ENCODE measurements at regions not wholly inside any gene's neighbourhood (a gene's known extent, or its start where the extent isn't known, plus 50 kb on each side); places are given as distances from the start of the nearest gene placed in this dataset.

- TF ChIP-seq CTBP1 (IDR thresholded peaks at IDR 0.05; ENCODE audit: borderline replicate concordance) (no peak), SP1 (IDR thresholded peaks at IDR 0.05) (no peak), FOXK2 (IDR thresholded peaks at IDR 0.05) (no peak), ELF4 (IDR thresholded peaks at IDR 0.05) (no peak)
- CTCF ChIA-PET: no interaction called here
- no peak for DNase-seq (ENCODE audit: extremely low spot score)
- POLR2A ChIA-PET: no interaction called here
Observed at GRCh38 chr18:35862119-35862640, 110.3 kb upstream of the RMP24 start.

DNA sequence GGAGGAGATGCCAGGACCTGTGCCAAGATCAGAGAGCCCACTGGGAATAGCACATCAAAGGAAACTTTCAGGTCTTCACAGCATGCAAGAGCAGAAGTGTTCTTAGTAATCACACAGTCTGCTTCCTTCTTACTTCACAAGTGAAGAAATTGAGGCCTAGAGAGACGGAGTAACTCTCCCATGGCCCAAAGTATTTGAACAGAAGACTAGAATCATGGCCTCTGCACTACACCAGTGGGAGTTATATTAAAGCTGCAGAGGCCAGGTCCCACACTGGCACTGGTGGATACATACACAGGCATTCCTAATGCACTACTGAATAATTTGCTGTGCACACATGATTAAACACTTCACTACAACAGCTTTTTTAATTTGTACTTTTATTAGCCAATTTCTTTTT lies 107.6 kb upstream of the RMP24 start:
- ChIA-PET CTCF (no interaction called here), POLR2A (no interaction called here)
- TF ChIP-seq LEF1 (IDR thresholded peaks at IDR 0.05; ENCODE audit: borderline replicate concordance): no peak
- no peak for TF ChIP-seq CTBP1 (IDR thresholded peaks at IDR 0.05; ENCODE audit: borderline replicate concordance)
- TF ChIP-seq FOXA1 (IDR thresholded peaks at IDR 0.05): no peak
- no peak for TF ChIP-seq ELF4 (IDR thresholded peaks at IDR 0.05)
- TF ChIP-seq SUZ12 (IDR thresholded peaks at IDR 0.05): no peak
- no peak for TF ChIP-seq ARNT (IDR thresholded peaks at IDR 0.05)
- no peak for TF ChIP-seq BHLHE40 (IDR thresholded peaks at IDR 0.05; ENCODE audit: borderline replicate concordance)
- no peak for TF ChIP-seq FOXK2 (IDR thresholded peaks at IDR 0.05)
- no peak for TF ChIP-seq SP1 (IDR thresholded peaks at IDR 0.05)
- TF ChIP-seq, protein P1, sequence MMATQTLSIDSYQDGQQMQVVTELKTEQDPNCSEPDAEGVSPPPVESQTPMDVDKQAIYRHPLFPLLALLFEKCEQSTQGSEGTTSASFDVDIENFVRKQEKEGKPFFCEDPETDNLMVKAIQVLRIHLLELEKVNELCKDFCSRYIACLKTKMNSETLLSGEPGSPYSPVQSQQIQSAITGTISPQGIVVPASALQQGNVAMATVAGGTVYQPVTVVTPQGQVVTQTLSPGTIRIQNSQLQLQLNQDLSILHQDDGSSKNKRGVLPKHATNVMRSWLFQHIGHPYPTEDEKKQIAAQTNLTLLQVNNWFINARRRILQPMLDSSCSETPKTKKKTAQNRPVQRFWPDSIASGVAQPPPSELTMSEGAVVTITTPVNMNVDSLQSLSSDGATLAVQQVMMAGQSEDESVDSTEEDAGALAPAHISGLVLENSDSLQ (IDR thresholded peaks at IDR 0.05): no peak
- no peak for TF ChIP-seq ZNF384 (IDR thresholded peaks at IDR 0.05)
- TF ChIP-seq TARDBP (IDR thresholded peaks at IDR 0.05): no peak
- no peak for TF ChIP-seq NFRKB (IDR thresholded peaks at IDR 0.05)
- TF ChIP-seq L3MBTL2 (conservative IDR thresholded peaks at IDR 0.05): no peak
- no peak for TF ChIP-seq HDGF (IDR thresholded peaks at IDR 0.05; ENCODE audit: borderline replicate concordance)
- DNase-seq (ENCODE audit: extremely low spot score): no peak

DNA sequence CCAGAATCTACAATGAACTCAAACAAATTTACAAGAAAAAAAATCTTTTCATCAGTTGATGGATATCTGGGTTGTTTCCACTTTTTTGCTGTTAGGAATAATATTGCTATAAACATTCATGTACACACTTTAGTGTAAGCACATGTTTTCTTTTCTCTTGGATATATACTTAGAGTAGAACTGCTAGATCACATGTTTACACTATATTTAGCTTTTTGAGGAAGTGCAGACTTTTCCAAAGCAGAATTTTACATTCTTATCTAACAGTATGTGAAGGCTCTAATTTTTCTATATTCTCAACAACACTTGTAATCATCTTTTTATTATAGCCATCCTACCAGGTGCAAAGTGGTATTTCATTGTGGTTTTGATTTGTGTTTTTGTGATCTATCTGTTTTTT lies 103.6 kb upstream of the RMP24 start:
- ChIA-PET POLR2A (no interaction called here), CTCF (no interaction called here)
- no peak for TF ChIP-seq HDGF (IDR thresholded peaks at IDR 0.05; ENCODE audit: borderline replicate concordance)
- TF ChIP-seq NFRKB (IDR thresholded peaks at IDR 0.05): no peak
- no peak for TF ChIP-seq ELF4 (IDR thresholded peaks at IDR 0.05)
- no peak for DNase-seq (ENCODE audit: extremely low spot score)

- TF ChIP-seq NFRKB (IDR thresholded peaks at IDR 0.05) (no peak), TARDBP (IDR thresholded peaks at IDR 0.05) (no peak), FOXK2 (IDR thresholded peaks at IDR 0.05) (no peak), SUZ12 (IDR thresholded peaks at IDR 0.05) (no peak), CTBP1 (IDR thresholded peaks at IDR 0.05; ENCODE audit: borderline replicate concordance) (no peak), L3MBTL2 (conservative IDR thresholded peaks at IDR 0.05) (no peak), LEF1 (IDR thresholded peaks at IDR 0.05; ENCODE audit: borderline replicate concordance) (no peak), FOXM1 (IDR thresholded peaks at IDR 0.05; ENCODE audit: borderline replicate concordance) (no peak), SP1 (IDR thresholded peaks at IDR 0.05) (no peak), BHLHE40 (IDR thresholded peaks at IDR 0.05; ENCODE audit: borderline replicate concordance) (no peak), ELF4 (IDR thresholded peaks at IDR 0.05) (no peak), ARNT (IDR thresholded peaks at IDR 0.05) (no peak), HDGF (IDR thresholded peaks at IDR 0.05; ENCODE audit: borderline replicate concordance) (no peak), ZNF384 (IDR thresholded peaks at IDR 0.05) (no peak), FOXA1 (IDR thresholded peaks at IDR 0.05) (no peak)
- TF ChIP-seq, protein P1 (IDR thresholded peaks at IDR 0.05): no peak
- CTCF ChIA-PET: no interaction called here
- DNase-seq (ENCODE audit: extremely low spot score): no peak
- POLR2A ChIA-PET: no interaction called here
Observed at GRCh38 chr18:35871337-35871736, 101.1 kb upstream of the RMP24 start.

DNA sequence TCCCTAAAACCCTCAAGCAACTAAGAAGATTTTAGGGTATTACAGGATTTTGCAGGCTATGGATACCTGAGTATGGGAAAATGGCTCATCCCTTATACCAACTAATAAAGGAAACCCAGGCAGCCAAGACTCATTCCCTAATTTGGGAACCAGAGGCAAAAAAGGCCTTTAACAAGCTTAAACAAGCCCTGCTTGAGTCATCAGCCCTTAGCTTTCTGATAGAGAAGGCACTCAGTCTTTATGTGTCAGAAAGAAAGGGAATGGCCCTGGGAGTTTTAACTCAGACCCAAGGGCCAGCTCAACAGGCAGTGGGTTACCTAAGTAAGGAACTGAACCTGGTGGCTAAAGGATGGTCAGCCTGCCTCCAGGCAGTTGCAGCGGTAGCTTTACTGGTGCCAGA lies 96.9 kb upstream of the RMP24 start:
- TF ChIP-seq HDGF (IDR thresholded peaks at IDR 0.05; ENCODE audit: borderline replicate concordance): no peak
- TF ChIP-seq ARNT (IDR thresholded peaks at IDR 0.05): no peak
- TF ChIP-seq SUZ12 (IDR thresholded peaks at IDR 0.05): no peak
- no peak for TF ChIP-seq ZNF384 (IDR thresholded peaks at IDR 0.05)
- TF ChIP-seq NFRKB (IDR thresholded peaks at IDR 0.05): no peak
- TF ChIP-seq, protein P1 (IDR thresholded peaks at IDR 0.05): no peak
- no peak for TF ChIP-seq SP1 (IDR thresholded peaks at IDR 0.05)
- TF ChIP-seq LEF1 (IDR thresholded peaks at IDR 0.05; ENCODE audit: borderline replicate concordance): no peak
- TF ChIP-seq FOXK2 (IDR thresholded peaks at IDR 0.05): no peak
- no peak for TF ChIP-seq ELF4 (IDR thresholded peaks at IDR 0.05)
- DNase-seq (ENCODE audit: extremely low spot score): no peak
- CTCF ChIA-PET: interaction anchor here (0.6 kb wide), 2 partner anchors 9 to 66 kb away, joined by 3 read pairs; no protein-coding TSS in a partner anchor
- POLR2A ChIA-PET: no interaction called here

DNA sequence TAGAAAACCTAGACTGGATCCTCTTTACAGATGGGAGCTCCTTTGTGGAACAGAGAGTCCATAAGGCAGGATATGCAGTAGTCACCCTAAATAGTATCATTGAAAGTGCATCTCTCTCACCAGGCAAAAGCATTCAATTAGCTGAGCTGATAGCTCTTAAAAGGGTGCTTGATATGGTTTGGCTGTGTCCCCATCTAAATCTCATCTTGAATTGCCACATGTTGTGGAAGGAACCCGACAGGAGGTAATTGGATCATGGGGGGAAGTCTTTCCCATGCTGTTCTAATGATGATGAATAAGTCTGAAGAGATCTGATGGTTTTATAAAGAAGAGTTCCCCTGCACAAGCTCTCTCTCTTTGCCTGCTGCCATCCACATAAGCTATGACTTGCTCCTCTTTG lies 96.2 kb upstream of the RMP24 start:
- ChIA-PET CTCF (interaction anchor here (0.6 kb wide), 1 partner anchor 9 kb away, joined by 3 read pairs; no protein-coding TSS in a partner anchor), POLR2A (no interaction called here)
- TF ChIP-seq TARDBP (IDR thresholded peaks at IDR 0.05) (no peak), ZNF384 (IDR thresholded peaks at IDR 0.05) (no peak), SP1 (IDR thresholded peaks at IDR 0.05) (no peak), CTBP1 (IDR thresholded peaks at IDR 0.05; ENCODE audit: borderline replicate concordance) (no peak), ELF4 (IDR thresholded peaks at IDR 0.05) (no peak), ARNT (IDR thresholded peaks at IDR 0.05) (no peak), HDGF (IDR thresholded peaks at IDR 0.05; ENCODE audit: borderline replicate concordance) (no peak), LEF1 (IDR thresholded peaks at IDR 0.05; ENCODE audit: borderline replicate concordance) (no peak), FOXM1 (IDR thresholded peaks at IDR 0.05; ENCODE audit: borderline replicate concordance) (no peak), NFRKB (IDR thresholded peaks at IDR 0.05) (no peak), FOXK2 (IDR thresholded peaks at IDR 0.05) (no peak), FOXA1 (IDR thresholded peaks at IDR 0.05) (no peak), L3MBTL2 (conservative IDR thresholded peaks at IDR 0.05) (no peak), SUZ12 (IDR thresholded peaks at IDR 0.05) (no peak), BHLHE40 (IDR thresholded peaks at IDR 0.05; ENCODE audit: borderline replicate concordance) (no peak)
- TF ChIP-seq, protein P1 (IDR thresholded peaks at IDR 0.05): no peak
- no peak for DNase-seq (ENCODE audit: extremely low spot score)

Data from HEK293T (cell line).